Liver (tissue), 8 donors: ENCODE measurements at regions not wholly inside any gene's neighbourhood (a gene's known extent, or its start where the extent isn't known, plus 50 kb on each side); places are given as distances from the start of the nearest gene placed in this dataset.

Experiments used
- DNase-seq: peaks from one replicate; pipeline ENCODE4 v3.0.0-alpha.2; 2017; ENCODE audit warnings: low spot score
- H3K27ac ChIP-seq, 2 donors: one replicate each; pipeline ENCODE4 v1.7.0; 2013; ENCODE audit warnings: inconsistent platforms in 2 of 2, low read length in 2 of 2, control low read depth in 1 of 2, low read depth in 1 of 2, mild to moderate bottlenecking in 1 of 2
- H3K27me3 ChIP-seq, 4 donors: one replicate each; pipeline versions ENCODE4 v1.6.1 to v1.7.0; 2013; ENCODE audit warnings: low read length in 3 of 4, inconsistent platforms in 1 of 4, mild to moderate bottlenecking in 1 of 4, moderate library complexity in 1 of 4; ENCODE audit not compliant: control insufficient read depth in 4 of 4, insufficient read depth in 4 of 4
- H3K36me3 ChIP-seq, 4 donors: one replicate each; pipeline versions ENCODE4 v1.6.1 to v1.7.0; 2013; ENCODE audit warnings: low read length in 3 of 4, mild to moderate bottlenecking in 3 of 4, low read depth in 1 of 4, moderate library complexity in 1 of 4; ENCODE audit not compliant: control insufficient read depth in 4 of 4, insufficient read depth in 3 of 4
- H3K4me1 ChIP-seq, 4 donors: one replicate each; pipeline versions ENCODE4 v1.6.1 to v1.7.0; 2013; ENCODE audit warnings: low read length in 3 of 4, mild to moderate bottlenecking in 3 of 4, moderate library complexity in 1 of 4; ENCODE audit not compliant: control insufficient read depth in 4 of 4, insufficient read depth in 4 of 4
- H3K4me3 ChIP-seq, 3 donors: one replicate each; pipeline versions ENCODE4 v1.6.1 to v1.7.0; 2013; ENCODE audit warnings: low read length in 3 of 3, control low read depth in 1 of 3, low read depth in 1 of 3, mild to moderate bottlenecking in 1 of 3
- H3K9ac ChIP-seq, 2 donors: one replicate each; pipeline ENCODE4 v1.7.0; 2013; ENCODE audit warnings: low read length in 2 of 2, mild to moderate bottlenecking in 2 of 2, moderate library complexity in 2 of 2, control low read depth in 1 of 2, low read depth in 1 of 2
- H3K9me3 ChIP-seq, 4 donors: one replicate each; pipeline versions ENCODE4 v1.6.1 to v1.7.0; 2013; ENCODE audit warnings: low read length in 3 of 4; ENCODE audit not compliant: control insufficient read depth in 4 of 4
- EGR1 ChIP-seq, 2 donors: IDR thresholded peaks; 2 replicates each; pipeline ENCODE4 v1.6.1; 2016 to 2018; ENCODE audit warnings: antibody characterized with exemption in 2 of 2, low read depth in 2 of 2
- FOXA1 ChIP-seq: IDR thresholded peaks from 2 replicates; pipeline ENCODE4 v1.6.1; 2016; ENCODE audit warnings: antibody characterized with exemption
- FOXA2 ChIP-seq: IDR thresholded peaks from 2 replicates; pipeline ENCODE4 v1.6.1; 2016; ENCODE audit warnings: antibody characterized with exemption
- GABPA ChIP-seq, 2 donors: IDR thresholded peaks in 1 of 2; conservative IDR thresholded peaks in 1 of 2; 2 replicates each; pipeline ENCODE4 v1.6.1; 2016; ENCODE audit warnings: antibody characterized with exemption in 2 of 2, mild to moderate bottlenecking in 1 of 2, moderate library complexity in 1 of 2
- HNF4A ChIP-seq, 2 donors: conservative IDR thresholded peaks; 2 replicates each; pipeline ENCODE4 v1.6.1; 2016; ENCODE audit warnings: antibody characterized with exemption in 2 of 2, mild to moderate bottlenecking in 2 of 2
- HNF4G ChIP-seq: IDR thresholded peaks from 2 replicates; pipeline ENCODE4 v1.6.1; 2016; ENCODE audit warnings: antibody characterized with exemption
- NR2F2 ChIP-seq: IDR thresholded peaks from 2 replicates; pipeline ENCODE4 v1.6.1; 2016; ENCODE audit warnings: antibody characterized with exemption
- RAD21 ChIP-seq, 2 donors: IDR thresholded peaks; 2 replicates each; pipeline ENCODE4 v1.6.1; 2016; ENCODE audit warnings: antibody characterized with exemption in 2 of 2, mild to moderate bottlenecking in 2 of 2
- SP1 ChIP-seq: IDR thresholded peaks from 2 replicates; pipeline ENCODE4 v1.6.1; 2018; ENCODE audit warnings: antibody characterized with exemption, mild to moderate bottlenecking
- TAF1 ChIP-seq: conservative IDR thresholded peaks from 2 replicates; pipeline ENCODE4 v1.6.1; 2016; ENCODE audit warnings: antibody characterized with exemption, mild to moderate bottlenecking
- WGBS: extraction: QIAGEN DNeasy Blood & Tissue Kit; methylation state at CpG from one replicate; pipeline ENCODE4 v1.1.7; 2013; 5-methylcytosine and 5-hydroxymethylcytosine counted together
- TF ChIP-seq, protein P1 (sequence below): IDR thresholded peaks from 2 replicates; pipeline ENCODE4 v1.6.1; 2016; ENCODE audit warnings: antibody characterized with exemption, mild to moderate bottlenecking
- TF ChIP-seq, protein P2 (sequence below): fragments of 150-350 bp; IDR thresholded peaks from 2 replicates; pipeline ENCODE4 v1.5.1; 2017; ENCODE audit warnings: improper control_type of control experiment, low read depth, low read length; ENCODE audit not compliant: missing input control
- TF ChIP-seq, protein P3 (sequence below): IDR thresholded peaks from 2 replicates; pipeline ENCODE4 v1.6.1; 2016; ENCODE audit warnings: antibody characterized with exemption
- TF ChIP-seq, protein P4 (sequence below): IDR thresholded peaks from 2 replicates; pipeline ENCODE4 v1.6.1; 2016; ENCODE audit warnings: antibody characterized with exemption
- TF ChIP-seq, protein P5 (sequence below): IDR thresholded peaks from 2 replicates; pipeline ENCODE4 v1.6.1; 2016; ENCODE audit warnings: antibody characterized with exemption
- donor health status: healthy.
- donor health status: healthy.
- donor health status: healthy.
- donor health status: healthy.
- donor health status: healthy.

DNA sequence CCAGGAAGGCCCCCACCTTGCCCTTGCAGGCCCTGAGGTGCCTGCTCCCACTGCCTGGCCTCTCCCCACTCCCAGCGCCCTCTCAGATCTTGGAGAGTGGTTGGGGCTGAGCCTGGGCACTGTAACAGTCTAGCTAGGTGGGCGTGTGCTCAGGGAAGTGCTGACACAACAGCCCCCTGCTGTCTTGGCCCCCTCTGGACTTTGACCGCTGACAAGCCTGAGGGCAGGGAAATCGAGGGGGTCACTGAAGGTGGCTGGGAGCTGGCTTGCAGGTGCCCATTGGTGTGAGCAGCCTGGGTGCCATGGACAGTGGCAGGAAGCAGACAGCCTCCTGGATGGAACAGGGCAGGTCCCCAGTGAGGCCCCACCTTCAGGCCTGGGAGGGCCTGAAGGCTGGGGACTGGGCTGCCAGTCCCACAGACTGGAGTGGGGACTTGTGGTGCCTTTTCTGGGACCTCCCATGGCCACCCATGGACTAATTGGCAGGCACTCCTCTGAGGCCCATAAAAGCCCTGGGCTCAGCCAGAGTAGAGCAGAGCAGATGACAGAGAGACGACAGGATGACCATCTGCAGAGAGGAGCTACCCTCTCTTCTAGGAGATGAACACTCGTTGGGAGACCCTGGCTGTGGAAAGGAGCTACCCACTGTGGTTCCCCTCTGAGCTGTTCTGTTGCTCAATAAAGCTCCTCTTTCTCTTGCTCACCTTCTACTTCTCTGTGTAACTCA is 158.6 kb upstream of the SLC38A2 start:
- WGBS = 95% methylated on average over 6 of the region's 6 CpGs
- H3K4me1 ChIP-seq = no peaks in the 10 kb centered on the region
- DNase-seq = no peak
- H3K4me3 ChIP-seq = no peak overlapping the region
- TF ChIP-seq FOXA1 = no peak
- no peak for TF ChIP-seq HNF4A (conservative IDR thresholded peaks at IDR 0.05)
- TF ChIP-seq RAD21 (IDR thresholded peaks at IDR 0.05) = no peak
- TF ChIP-seq HNF4G = no peak
- no peak for TF ChIP-seq EGR1 (IDR thresholded peaks at IDR 0.05; ENCODE audit: low read depth in 2 of 2)
- H3K36me3 ChIP-seq = no peaks in the 10 kb centered on the region
- no peaks in the 10 kb centered on the region for H3K9me3 ChIP-seq
- no peak overlapping the region for H3K27ac ChIP-seq
- no peak overlapping the region for H3K9ac ChIP-seq
- H3K27me3 ChIP-seq = no peaks in the 10 kb centered on the region

DNA sequence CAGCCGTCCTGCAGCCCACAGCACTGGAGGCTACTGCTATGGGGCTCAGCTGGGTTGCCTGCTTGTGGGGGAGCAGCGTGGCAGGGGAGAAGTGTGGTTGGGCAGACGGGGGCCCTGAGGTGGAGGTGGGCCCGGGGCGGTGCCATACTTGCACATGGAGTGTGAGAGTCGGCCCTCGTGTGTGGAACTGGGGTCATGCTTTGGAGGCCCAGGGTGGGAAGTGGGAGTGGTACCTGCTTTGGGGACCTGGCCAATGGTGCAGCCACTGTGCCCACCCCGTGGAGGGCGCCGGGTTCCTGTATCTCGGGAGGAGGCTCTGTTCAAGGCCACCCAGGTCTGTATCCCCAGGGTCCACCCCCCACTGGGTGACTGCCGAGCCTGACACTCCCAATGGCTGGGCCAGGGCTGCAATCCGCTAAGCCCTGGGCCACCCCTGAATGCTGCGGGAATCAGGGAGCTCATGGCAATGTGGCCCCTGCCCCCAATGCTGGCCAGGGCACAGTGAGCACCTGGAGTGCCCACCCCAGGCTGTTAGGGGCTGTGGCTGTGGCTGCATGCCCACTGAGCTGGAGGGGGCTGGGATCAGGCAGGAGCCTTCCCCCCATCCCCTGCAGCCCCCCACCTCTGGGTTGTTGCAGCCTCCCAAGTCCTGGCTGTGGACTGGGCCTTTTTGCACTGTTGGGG is 157.9 kb upstream of the SLC38A2 start:
- Histone ChIP-seq H3K4me1 (no peaks in the 10 kb centered on the region), H3K36me3 (no peaks in the 10 kb centered on the region), H3K4me3 (no peak overlapping the region), H3K9me3 (no peaks in the 10 kb centered on the region), H3K27me3 (no peaks in the 10 kb centered on the region), H3K9ac (no peak overlapping the region), H3K27ac (no peak overlapping the region)
- TF ChIP-seq SP1 (no peak), EGR1 (IDR thresholded peaks at IDR 0.05; ENCODE audit: low read depth in 2 of 2) (no peak), TAF1 (no peak), HNF4A (conservative IDR thresholded peaks at IDR 0.05) (no peak), FOXA1 (no peak), GABPA (IDR thresholded peaks at IDR 0.05 in 1 of 2, conservative IDR thresholded peaks at IDR 0.05 in 1 of 2) (no peak), NR2F2 (no peak), HNF4G (no peak), FOXA2 (no peak)
- TF ChIP-seq, protein P1, sequence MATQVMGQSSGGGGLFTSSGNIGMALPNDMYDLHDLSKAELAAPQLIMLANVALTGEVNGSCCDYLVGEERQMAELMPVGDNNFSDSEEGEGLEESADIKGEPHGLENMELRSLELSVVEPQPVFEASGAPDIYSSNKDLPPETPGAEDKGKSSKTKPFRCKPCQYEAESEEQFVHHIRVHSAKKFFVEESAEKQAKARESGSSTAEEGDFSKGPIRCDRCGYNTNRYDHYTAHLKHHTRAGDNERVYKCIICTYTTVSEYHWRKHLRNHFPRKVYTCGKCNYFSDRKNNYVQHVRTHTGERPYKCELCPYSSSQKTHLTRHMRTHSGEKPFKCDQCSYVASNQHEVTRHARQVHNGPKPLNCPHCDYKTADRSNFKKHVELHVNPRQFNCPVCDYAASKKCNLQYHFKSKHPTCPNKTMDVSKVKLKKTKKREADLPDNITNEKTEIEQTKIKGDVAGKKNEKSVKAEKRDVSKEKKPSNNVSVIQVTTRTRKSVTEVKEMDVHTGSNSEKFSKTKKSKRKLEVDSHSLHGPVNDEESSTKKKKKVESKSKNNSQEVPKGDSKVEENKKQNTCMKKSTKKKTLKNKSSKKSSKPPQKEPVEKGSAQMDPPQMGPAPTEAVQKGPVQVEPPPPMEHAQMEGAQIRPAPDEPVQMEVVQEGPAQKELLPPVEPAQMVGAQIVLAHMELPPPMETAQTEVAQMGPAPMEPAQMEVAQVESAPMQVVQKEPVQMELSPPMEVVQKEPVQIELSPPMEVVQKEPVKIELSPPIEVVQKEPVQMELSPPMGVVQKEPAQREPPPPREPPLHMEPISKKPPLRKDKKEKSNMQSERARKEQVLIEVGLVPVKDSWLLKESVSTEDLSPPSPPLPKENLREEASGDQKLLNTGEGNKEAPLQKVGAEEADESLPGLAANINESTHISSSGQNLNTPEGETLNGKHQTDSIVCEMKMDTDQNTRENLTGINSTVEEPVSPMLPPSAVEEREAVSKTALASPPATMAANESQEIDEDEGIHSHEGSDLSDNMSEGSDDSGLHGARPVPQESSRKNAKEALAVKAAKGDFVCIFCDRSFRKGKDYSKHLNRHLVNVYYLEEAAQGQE = no peak
- TF ChIP-seq, protein P2, sequence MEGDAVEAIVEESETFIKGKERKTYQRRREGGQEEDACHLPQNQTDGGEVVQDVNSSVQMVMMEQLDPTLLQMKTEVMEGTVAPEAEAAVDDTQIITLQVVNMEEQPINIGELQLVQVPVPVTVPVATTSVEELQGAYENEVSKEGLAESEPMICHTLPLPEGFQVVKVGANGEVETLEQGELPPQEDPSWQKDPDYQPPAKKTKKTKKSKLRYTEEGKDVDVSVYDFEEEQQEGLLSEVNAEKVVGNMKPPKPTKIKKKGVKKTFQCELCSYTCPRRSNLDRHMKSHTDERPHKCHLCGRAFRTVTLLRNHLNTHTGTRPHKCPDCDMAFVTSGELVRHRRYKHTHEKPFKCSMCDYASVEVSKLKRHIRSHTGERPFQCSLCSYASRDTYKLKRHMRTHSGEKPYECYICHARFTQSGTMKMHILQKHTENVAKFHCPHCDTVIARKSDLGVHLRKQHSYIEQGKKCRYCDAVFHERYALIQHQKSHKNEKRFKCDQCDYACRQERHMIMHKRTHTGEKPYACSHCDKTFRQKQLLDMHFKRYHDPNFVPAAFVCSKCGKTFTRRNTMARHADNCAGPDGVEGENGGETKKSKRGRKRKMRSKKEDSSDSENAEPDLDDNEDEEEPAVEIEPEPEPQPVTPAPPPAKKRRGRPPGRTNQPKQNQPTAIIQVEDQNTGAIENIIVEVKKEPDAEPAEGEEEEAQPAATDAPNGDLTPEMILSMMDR = no peak
- TF ChIP-seq, protein P3, sequence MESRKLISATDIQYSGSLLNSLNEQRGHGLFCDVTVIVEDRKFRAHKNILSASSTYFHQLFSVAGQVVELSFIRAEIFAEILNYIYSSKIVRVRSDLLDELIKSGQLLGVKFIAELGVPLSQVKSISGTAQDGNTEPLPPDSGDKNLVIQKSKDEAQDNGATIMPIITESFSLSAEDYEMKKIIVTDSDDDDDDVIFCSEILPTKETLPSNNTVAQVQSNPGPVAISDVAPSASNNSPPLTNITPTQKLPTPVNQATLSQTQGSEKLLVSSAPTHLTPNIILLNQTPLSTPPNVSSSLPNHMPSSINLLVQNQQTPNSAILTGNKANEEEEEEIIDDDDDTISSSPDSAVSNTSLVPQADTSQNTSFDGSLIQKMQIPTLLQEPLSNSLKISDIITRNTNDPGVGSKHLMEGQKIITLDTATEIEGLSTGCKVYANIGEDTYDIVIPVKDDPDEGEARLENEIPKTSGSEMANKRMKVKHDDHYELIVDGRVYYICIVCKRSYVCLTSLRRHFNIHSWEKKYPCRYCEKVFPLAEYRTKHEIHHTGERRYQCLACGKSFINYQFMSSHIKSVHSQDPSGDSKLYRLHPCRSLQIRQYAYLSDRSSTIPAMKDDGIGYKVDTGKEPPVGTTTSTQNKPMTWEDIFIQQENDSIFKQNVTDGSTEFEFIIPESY = no peak
- TF ChIP-seq, protein P4, sequence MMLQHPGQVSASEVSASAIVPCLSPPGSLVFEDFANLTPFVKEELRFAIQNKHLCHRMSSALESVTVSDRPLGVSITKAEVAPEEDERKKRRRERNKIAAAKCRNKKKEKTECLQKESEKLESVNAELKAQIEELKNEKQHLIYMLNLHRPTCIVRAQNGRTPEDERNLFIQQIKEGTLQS = no peak
- TF ChIP-seq, protein P5, sequence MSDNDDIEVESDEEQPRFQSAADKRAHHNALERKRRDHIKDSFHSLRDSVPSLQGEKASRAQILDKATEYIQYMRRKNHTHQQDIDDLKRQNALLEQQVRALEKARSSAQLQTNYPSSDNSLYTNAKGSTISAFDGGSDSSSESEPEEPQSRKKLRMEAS = no peak
- WGBS = 96% methylated on average over 14 of the region's 14 CpGs
- DNase-seq = no peak
